ENCODE measurements at regions not wholly inside any gene's neighbourhood (a gene's known extent, or its start where the extent isn't known, plus 50 kb on each side); places are given as distances from the start of the nearest gene placed in this dataset.

DNA sequence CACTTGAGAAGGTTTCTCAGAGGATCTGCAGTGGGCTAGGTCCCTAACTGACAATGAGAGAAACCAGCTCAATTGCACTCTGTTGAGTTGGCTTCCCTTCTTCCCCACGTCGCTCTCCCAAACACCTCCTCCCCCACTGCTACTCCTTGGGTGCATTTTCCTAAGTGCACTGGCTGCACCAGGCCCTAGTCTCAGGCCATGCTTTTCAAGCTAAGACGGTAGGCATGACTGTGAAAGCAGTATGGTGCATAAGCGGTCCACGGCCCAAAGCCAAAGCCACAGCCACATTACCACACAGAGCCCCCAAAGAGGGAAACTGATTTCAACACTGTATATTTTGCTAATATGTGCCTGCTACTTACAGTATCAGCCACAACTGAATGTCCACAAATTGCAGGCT is 62.1 kb upstream of the RBM24 start:
- Histone ChIP-seq H3F3A (replicated peaks; ENCODE audit: low read depth) (no peaks in the 10 kb centered on the region), H3K4me3 (no peak overlapping the region), H4K20me1 (replicated peaks; ENCODE audit: insufficient read depth) (no peaks in the 10 kb centered on the region), H3K27me3 (ENCODE audit: insufficient read depth) (no peaks in the 10 kb centered on the region), H3K36me3 (ENCODE audit: insufficient read depth) (0 out of 2 replicates have a peak, but pooled peaks cover 4% of the 10 kb centered on the region), H3K9me2 (ENCODE audit: insufficient read depth) (peaks cover 12% of the 10 kb centered on the region), H3K4me2 (no peak overlapping the region), H3K4me1 (ENCODE audit: insufficient read depth) (no peaks in the 10 kb centered on the region), H3K27ac (ENCODE audit: low read depth) (no peak overlapping the region), H2AFZ (peak overlapping the region; percentile 43; the same call in 1 of the 2 replicates), H3K79me2 (replicated peaks; ENCODE audit: insufficient read depth) (no peaks in the 10 kb centered on the region)
- ATAC-seq (no peak), DNase-seq (ENCODE audit: low spot score) (no peak)
- no peak overlapping the region for H3K4me3 Mint-ChIP-seq
- peaks cover 8% of the 10 kb centered on the region for H3K27me3 Mint-ChIP-seq (ENCODE audit: insufficient read depth, low read depth, poor library complexity)
- H3K27ac Mint-ChIP-seq = no peak overlapping the region
- H3K4me1 Mint-ChIP-seq = no peaks in the 10 kb centered on the region
- TF ChIP-seq POLR2AphosphoS5 (IDR thresholded peaks at IDR 0.05; ENCODE audit: low read depth) = no peak
- TF ChIP-seq CREB1 (CRISPR knock-in tag; IDR thresholded peaks at IDR 0.05; ENCODE audit: low read depth) = no peak
- TF ChIP-seq ZNF114 (CRISPR knock-in tag; IDR thresholded peaks at IDR 0.05) = no peak
- TF ChIP-seq EZH2phosphoT487 (IDR thresholded peaks at IDR 0.05; ENCODE audit: unreplicated experiment) = no peak
- TF ChIP-seq, protein P1, sequence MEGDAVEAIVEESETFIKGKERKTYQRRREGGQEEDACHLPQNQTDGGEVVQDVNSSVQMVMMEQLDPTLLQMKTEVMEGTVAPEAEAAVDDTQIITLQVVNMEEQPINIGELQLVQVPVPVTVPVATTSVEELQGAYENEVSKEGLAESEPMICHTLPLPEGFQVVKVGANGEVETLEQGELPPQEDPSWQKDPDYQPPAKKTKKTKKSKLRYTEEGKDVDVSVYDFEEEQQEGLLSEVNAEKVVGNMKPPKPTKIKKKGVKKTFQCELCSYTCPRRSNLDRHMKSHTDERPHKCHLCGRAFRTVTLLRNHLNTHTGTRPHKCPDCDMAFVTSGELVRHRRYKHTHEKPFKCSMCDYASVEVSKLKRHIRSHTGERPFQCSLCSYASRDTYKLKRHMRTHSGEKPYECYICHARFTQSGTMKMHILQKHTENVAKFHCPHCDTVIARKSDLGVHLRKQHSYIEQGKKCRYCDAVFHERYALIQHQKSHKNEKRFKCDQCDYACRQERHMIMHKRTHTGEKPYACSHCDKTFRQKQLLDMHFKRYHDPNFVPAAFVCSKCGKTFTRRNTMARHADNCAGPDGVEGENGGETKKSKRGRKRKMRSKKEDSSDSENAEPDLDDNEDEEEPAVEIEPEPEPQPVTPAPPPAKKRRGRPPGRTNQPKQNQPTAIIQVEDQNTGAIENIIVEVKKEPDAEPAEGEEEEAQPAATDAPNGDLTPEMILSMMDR (conservative IDR thresholded peaks at IDR 0.05; ENCODE audit: low read depth in 2 of 2) = no peak
- no peak for TF ChIP-seq EZH2 (IDR thresholded peaks at IDR 0.05; ENCODE audit: low read depth, unreplicated experiment)
- TF ChIP-seq NANOG (IDR thresholded peaks at IDR 0.05; ENCODE audit: borderline replicate concordance) = no peak
- TF ChIP-seq ZNF331 (CRISPR knock-in tag; IDR thresholded peaks at IDR 0.05; ENCODE audit: low read depth) = no peak
- TF ChIP-seq, protein P2, sequence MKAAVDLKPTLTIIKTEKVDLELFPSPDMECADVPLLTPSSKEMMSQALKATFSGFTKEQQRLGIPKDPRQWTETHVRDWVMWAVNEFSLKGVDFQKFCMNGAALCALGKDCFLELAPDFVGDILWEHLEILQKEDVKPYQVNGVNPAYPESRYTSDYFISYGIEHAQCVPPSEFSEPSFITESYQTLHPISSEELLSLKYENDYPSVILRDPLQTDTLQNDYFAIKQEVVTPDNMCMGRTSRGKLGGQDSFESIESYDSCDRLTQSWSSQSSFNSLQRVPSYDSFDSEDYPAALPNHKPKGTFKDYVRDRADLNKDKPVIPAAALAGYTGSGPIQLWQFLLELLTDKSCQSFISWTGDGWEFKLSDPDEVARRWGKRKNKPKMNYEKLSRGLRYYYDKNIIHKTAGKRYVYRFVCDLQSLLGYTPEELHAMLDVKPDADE (IDR thresholded peaks at IDR 0.05) = no peak
- TF ChIP-seq, protein P3, sequence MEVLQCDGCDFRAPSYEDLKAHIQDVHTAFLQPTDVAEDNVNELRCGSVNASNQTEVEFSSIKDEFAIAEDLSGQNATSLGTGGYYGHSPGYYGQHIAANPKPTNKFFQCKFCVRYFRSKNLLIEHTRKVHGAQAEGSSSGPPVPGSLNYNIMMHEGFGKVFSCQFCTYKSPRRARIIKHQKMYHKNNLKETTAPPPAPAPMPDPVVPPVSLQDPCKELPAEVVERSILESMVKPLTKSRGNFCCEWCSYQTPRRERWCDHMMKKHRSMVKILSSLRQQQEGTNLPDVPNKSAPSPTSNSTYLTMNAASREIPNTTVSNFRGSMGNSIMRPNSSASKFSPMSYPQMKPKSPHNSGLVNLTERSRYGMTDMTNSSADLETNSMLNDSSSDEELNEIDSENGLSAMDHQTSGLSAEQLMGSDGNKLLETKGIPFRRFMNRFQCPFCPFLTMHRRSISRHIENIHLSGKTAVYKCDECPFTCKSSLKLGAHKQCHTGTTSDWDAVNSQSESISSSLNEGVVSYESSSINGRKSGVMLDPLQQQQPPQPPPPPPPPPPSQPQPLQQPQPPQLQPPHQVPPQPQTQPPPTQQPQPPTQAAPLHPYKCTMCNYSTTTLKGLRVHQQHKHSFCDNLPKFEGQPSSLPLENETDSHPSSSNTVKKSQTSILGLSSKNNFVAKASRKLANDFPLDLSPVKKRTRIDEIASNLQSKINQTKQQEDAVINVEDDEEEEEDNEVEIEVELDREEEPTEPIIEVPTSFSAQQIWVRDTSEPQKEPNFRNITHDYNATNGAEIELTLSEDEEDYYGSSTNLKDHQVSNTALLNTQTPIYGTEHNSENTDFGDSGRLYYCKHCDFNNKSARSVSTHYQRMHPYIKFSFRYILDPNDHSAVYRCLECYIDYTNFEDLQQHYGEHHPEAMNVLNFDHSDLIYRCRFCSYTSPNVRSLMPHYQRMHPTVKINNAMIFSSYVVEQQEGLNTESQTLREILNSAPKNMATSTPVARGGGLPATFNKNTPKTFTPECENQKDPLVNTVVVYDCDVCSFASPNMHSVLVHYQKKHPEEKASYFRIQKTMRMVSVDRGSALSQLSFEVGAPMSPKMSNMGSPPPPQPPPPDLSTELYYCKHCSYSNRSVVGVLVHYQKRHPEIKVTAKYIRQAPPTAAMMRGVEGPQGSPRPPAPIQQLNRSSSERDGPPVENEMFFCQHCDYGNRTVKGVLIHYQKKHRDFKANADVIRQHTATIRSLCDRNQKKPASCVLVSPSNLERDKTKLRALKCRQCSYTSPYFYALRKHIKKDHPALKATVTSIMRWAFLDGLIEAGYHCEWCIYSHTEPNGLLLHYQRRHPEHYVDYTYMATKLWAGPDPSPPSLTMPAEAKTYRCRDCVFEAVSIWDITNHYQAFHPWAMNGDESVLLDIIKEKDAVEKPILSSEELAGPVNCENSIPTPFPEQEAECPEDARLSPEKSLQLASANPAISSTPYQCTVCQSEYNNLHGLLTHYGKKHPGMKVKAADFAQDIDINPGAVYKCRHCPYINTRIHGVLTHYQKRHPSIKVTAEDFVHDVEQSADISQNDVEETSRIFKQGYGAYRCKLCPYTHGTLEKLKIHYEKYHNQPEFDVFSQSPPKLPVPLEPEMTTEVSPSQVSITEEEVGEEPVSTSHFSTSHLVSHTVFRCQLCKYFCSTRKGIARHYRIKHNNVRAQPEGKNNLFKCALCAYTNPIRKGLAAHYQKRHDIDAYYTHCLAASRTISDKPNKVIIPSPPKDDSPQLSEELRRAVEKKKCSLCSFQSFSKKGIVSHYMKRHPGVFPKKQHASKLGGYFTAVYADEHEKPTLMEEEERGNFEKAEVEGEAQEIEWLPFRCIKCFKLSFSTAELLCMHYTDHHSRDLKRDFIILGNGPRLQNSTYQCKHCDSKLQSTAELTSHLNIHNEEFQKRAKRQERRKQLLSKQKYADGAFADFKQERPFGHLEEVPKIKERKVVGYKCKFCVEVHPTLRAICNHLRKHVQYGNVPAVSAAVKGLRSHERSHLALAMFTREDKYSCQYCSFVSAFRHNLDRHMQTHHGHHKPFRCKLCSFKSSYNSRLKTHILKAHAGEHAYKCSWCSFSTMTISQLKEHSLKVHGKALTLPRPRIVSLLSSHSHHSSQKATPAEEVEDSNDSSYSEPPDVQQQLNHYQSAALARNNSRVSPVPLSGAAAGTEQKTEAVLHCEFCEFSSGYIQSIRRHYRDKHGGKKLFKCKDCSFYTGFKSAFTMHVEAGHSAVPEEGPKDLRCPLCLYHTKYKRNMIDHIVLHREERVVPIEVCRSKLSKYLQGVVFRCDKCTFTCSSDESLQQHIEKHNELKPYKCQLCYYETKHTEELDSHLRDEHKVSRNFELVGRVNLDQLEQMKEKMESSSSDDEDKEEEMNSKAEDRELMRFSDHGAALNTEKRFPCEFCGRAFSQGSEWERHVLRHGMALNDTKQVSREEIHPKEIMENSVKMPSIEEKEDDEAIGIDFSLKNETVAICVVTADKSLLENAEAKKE (CRISPR knock-in tag; IDR thresholded peaks at IDR 0.05) = no peak
- TF ChIP-seq, protein P4, sequence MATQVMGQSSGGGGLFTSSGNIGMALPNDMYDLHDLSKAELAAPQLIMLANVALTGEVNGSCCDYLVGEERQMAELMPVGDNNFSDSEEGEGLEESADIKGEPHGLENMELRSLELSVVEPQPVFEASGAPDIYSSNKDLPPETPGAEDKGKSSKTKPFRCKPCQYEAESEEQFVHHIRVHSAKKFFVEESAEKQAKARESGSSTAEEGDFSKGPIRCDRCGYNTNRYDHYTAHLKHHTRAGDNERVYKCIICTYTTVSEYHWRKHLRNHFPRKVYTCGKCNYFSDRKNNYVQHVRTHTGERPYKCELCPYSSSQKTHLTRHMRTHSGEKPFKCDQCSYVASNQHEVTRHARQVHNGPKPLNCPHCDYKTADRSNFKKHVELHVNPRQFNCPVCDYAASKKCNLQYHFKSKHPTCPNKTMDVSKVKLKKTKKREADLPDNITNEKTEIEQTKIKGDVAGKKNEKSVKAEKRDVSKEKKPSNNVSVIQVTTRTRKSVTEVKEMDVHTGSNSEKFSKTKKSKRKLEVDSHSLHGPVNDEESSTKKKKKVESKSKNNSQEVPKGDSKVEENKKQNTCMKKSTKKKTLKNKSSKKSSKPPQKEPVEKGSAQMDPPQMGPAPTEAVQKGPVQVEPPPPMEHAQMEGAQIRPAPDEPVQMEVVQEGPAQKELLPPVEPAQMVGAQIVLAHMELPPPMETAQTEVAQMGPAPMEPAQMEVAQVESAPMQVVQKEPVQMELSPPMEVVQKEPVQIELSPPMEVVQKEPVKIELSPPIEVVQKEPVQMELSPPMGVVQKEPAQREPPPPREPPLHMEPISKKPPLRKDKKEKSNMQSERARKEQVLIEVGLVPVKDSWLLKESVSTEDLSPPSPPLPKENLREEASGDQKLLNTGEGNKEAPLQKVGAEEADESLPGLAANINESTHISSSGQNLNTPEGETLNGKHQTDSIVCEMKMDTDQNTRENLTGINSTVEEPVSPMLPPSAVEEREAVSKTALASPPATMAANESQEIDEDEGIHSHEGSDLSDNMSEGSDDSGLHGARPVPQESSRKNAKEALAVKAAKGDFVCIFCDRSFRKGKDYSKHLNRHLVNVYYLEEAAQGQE (IDR thresholded peaks at IDR 0.05; ENCODE audit: unreplicated experiment) = no peak
- no peak for TF ChIP-seq STAT1 (IDR thresholded peaks at IDR 0.05; ENCODE audit: unreplicated experiment)
- TF ChIP-seq JUNB (IDR thresholded peaks at IDR 0.05; ENCODE audit: unreplicated experiment) = no peak
- peaks cover 10% of the 10 kb centered on the region for H3K9me3 Mint-ChIP-seq
- H3K36me3 Mint-ChIP-seq (ENCODE audit: low read depth) = peaks cover 2% of the 10 kb centered on the region; the same call in 1 of the 3 replicates
